NCI-H2227 (cell line): ENCODE measurements at regions not wholly inside any gene's neighbourhood (a gene's known extent, or its start where the extent isn't known, plus 50 kb on each side); places are given as distances from the start of the nearest gene placed in this dataset.

Source experiments
- DNase-seq: peaks from one replicate; lab custom pipeline; 2025; ENCODE audit not compliant: unreplicated experiment; lab: John Stamatoyannopoulos, UW

DNA sequence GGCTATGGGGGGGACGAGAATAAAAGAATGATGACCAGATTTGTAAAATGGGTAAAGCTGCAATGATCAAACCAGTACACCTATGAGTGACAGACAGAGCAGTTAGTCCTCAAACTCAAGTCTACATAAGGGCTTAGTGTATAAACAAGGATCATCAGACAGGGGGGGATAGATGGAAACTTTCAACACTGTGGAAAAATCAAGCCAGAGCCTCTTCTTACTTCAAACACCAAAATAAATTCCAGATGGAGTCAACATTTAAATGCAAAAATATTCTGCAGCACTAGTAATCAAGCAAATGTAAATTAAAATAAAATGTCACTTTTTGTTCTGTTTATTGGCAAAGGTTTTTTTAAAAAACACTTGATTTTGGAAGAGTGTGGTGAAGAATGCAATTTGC lies 205.9 kb upstream of the RGMA start:
- no peak for DNase-seq

DNA sequence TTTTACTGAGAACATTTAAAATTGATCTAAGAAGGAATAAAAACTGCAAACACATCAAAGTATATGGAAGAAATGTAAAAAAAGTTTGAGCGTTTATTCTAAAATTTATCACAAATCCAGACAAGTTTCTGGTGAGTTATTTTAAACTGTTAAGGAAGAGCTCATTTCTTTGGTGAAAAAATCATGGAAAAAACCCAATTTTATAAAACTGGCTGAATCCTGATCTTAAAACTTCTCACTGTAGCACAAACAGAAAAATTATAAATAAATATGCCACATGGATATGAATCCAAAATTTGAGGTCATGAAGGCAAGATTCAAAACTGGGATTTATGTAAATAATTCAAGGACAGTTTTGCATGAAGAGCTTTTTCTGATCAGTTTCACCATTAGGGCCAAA lies 205.1 kb upstream of the RGMA start:
- DNase-seq: no peak

DNA sequence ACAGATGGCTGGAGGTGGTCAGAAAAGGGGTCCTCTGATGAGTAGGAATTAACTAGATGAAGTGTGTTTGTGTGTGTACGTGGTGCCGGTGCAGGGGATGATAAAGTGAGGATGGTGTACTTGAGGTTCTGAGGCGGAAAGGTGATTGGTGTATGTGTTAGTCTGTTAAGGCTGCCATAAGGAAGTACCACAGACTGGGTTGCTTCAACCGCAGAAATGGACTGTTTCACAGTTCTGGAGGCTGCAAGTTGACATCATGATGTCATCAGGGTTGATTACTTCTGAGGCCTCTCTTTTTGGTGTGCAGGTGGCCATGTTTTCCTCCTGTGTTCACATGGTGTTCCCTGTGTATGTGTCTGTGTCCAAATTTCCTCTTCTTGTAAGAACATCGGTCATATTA lies 202.4 kb upstream of the RGMA start:
- no peak for DNase-seq

DNA sequence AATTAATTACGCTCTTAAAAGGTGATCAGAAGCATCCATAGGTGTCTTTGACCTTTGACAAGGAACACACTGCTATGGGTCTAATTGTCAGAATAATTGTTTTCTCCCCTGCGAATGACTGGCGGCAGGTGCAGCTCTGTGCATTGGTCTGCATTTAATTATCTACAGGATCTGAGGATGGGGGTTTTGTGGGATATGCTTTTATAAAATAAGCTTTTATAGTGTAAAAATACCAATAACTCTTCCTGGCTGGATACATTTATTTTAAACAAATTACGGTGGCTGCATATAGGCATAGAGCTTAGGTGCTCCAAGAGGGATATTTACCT lies 201.6 kb upstream of the RGMA start:
- no peak for DNase-seq

DNA sequence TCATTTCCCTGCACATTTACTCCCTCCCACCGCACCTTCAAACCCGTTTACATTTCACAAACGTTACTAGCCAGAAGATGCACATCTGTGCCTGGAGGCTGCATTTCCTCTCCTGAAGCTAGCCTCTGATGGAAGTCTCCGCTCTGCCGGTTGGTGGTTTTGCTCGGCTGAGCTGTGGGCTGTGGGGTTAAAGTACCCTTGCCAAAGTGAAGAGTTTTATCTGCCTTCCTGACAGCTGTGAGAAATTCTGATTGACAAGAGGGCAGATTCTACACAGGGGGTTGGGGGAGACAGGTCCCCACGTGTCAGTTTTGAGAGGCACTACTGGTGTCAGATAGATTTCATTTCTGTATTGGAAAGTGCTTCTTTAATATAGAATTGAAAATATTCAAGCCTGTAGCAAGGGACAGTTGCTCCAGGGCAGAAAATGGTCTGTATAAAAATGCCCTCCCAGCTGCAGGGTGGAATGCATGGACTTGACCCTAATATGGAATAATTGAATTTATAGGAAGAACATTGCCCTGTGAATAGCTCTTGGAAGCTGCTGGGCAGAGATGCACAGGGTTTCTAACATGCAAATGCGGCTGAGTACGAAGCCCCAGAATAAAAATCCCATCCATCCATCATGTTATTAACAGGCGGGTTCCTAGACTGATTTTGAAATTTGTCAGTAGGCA lies 201.1 kb upstream of the RGMA start:
- no peak for DNase-seq

DNA sequence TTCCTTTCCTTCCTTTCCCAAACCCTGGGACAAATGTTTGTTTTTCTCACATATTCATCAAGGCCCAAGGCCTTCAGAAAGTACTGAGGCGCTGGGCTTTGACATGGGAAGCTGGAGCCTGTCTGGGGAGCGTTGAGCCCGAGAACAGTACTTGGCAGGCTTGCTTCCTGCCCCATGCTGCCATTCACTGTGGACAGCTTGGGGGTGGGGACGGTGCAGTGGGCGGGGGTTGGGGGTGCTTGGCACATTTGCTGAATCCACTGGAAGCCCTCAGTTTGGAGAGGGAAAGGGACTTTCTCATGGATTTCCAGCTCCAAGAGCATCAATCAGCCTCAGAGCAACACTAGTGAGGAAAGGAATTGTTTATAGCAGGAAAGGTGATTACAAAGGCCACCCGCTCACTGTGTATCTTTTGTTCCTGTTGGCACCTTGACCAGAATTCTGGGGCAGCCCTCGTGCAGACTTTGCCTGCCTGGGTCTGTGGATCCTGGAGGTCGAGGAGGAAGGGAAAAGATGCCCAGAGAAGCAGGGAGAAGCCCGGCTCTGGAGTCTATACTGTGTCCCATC lies 199.8 kb upstream of the RGMA start:
- DNase-seq: no peak

DNA sequence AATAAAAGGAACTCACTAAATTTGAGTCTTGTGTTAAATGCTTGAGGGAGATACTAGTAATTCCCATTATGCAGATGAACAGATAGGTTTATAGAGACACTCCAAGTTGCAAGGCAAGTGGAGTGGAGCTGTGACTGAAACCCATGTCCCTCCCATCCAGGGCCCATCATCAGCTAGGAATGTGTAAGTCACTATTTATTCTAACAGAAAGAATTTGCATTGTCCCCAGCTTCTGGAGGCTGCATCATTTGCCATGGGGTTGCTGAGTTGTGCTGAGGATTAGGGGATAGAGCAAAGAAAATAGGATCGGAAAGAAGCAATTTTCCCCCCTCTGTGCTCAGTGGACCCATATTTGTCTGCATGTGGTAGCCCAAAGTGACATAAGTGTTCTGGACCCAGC lies 197.4 kb upstream of the RGMA start:
- DNase-seq: no peak

DNA sequence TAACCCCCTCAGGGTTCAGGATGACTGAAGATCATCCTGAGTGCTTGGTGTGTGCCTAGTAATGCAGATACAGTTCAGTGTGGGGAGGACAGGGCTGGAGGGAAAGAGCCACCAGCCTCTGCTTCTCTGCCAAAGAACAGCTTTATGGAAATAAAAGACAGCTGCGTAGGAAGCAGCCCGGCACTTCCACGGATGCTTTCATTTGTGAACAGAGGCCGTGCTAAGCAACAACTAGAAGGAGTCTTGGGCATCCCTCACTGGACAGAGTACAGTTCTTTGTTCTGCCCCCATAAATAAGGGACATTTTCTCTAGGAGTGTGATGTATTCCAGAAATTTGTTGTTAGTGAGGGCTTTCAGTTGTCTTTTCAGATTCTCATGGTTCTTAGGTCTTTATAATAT lies 194.8 kb upstream of the RGMA start:
- DNase-seq: no peak

DNA sequence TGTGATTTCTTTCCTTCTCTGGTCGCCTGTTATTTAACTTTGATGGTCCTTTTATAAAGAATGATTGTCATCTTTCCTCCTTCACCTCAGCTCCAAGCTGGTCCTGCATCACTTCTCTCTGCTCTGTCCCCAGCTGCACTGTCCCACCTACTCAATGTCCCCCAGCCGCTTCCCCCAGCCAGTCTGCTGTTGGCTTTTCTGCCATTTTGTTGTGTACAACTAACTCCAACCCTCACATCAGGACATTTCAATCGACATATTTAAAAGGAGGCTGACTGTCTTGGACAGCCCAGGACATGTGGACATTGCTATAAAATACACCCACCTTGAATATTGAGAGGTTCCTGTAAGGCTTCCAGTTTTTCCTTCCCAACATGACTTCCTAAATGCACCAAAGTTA lies 193.8 kb upstream of the RGMA start:
- no peak for DNase-seq

DNA sequence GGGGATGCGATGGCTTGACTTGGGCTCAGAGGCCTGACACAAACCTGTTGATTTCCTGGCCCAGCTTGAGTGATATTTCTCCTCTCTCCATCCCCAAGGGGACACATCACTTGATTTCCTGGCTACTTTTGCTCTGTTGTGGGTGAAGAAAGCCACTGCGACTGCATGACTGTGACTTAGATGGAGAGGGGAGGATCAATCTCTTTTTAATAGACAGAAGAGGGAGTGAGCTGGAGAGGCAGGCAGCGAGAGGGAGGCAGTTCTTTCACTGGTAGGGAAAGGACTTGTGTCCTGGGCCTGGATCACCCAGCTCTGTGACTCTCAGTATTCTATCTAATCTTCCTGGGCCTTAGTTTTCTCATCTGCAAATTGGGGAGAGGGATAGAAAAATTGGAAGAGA lies 189.8 kb upstream of the RGMA start:
- no peak for DNase-seq

DNA sequence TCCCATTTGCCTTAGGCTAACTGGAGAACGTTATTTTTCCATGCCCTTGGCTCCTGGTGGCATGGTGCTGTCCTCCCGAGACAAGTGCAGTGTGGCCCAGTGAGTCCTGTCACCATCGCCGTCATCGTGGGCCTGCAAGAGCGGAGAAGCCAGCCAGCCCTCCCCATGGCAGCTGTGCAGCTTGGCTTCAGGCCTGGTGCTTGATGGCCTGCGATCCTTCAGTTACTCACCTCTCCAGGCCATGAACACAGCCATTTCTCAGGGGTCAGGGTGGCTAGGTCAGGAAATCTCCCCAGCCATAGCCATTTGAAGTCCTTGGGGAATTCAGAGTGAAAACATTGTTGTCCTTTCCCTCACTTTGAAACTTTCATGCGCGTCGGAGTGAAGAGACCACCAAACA lies 189.0 kb upstream of the RGMA start:
- DNase-seq: no peak

DNA sequence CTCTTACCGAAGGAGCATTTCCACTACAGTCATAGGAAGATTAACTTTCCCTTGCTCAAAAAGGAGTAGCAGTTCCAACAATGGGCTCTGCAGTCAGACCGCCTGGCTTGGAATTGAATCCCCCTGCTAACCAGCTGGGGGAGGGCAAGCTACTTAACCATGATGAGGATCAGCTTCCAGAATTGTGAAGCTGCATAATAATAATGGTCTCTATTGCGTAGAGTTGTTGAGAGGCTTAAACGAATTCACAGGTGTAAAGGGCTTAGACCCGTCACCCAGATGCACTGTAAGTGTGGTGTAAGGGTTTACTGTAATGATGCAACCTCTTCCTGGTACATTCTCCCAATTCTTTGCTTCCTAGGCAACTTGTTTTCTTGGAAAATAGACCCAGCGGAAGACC lies 185.2 kb upstream of the RGMA start:
- no peak for DNase-seq

DNA sequence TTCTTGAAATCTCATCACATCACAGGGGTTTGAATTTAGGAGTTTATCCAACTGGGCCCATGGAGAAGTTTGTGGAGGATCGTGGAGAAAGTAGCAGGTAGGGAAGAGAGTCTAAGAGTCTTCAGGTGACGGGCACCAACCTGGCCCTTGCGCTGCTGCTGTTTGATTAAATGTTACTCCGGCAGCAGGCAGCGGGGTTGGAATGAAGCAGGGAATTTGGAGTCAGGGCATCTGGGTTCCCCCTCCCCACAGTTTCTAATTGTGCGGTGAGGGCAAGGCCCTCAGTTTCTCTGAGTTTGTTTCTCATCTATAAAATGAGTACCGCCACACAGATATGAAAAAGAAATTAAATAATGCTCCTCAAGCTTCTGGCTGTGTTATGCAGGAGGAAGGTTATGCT lies 182.9 kb upstream of the RGMA start:
- DNase-seq: no peak

DNA sequence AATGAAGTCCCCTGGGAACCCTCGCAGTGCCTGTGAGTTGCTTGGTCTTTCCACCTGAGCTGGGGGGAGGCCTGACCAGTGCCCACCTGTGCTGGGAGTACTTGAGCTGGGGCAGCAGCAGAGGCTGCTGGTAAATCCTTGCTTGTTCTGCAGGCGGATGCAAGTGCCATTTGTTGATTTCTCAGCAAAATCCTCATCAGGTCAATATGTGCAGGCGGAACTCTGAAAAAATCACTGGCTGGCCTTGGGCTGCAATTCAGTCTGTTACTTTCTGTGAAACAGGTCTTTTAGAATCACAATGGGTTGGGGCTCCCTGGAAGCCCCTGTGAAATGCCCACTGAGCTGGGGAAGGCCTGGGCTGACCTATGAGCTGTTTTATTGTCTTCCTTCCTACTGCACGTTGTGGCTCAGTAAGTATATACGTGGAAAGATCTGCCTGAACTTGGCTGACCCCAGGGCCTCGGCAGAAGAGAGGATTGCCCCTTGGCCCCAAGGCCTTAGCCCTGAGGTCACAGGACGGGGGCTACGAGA lies 182.0 kb upstream of the RGMA start:
- DNase-seq: no peak

DNA sequence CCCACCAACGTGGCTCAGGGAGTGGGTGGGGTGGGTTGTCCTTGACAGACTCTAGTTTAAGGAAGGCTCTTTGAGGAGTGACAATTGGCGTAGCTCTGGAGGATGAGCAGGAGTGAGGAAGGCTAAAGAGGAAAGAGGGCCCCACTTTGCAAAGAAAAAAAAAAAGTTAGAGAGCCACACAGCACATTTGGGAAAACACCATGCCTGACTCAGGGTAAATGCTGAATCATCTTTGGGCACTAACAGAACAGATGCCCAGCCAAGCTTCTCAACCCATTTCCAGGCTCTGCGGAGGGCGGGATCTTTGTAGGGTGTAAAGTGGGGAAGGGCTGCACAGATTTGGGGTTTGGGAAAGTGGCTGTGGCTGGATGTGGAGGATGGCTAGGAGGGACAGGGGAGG lies 179.1 kb upstream of the RGMA start:
- no peak for DNase-seq

DNA sequence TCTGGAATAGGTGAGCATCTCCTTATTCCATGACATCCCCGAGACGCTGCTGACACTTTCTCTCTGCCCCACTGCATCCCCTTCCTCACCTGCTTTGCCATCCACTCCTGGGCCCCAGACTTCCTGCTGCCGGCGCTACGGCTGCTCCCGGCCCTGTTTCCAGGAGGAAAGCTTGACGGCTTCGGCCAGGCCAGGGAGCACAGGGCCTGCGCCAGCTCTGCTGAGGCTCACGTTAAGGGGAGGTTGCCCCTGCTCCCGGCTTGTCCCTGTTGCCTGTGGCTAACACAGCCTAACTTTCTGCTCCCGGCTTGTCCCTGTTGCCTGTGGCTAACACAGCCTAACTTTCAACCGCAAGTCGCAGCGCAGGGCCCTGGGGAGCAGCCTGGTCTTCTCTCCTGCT lies 177.3 kb upstream of the RGMA start:
- no peak for DNase-seq

DNA sequence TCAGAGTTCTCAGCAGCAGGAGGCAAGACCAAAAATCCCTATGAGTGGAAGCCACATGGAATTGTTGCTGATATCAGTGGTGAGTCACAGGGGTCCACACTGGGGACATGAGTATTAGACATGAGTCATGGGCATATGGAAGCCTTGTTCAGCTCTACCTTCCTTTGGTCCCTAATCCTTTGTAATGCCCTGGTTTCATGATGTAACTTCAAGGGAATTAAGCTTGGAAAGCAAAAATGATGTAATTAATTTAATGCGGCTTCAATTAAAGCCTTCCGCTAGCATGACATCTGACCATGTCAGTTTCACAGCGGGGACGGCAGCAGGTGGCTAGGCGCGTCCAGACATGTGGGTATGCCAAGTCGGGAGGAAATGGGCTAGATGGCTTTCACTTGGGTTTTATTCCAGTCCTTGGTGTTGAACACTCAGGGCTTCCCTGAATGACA lies 176.1 kb upstream of the RGMA start:
- no peak for DNase-seq

DNA sequence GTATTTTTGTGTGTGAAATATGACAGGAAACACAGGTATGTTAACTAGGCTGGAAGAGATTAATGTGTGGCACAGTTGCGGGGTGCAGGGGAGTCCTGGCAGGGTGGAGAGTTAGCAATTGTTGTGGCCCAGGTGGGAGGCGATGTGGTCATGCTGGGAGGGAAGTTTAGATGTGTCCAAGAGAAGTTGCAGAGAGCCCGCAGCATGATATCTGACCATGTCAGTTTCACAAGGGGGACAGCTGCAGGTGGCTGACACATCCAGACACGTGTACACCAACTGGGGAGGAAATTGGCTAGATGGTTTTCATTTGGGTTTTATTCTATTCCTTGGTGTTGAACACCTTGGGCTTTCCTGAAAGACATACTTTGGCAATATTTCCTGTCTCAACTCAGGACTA lies 172.8 kb upstream of the RGMA start:
- no peak for DNase-seq

DNA sequence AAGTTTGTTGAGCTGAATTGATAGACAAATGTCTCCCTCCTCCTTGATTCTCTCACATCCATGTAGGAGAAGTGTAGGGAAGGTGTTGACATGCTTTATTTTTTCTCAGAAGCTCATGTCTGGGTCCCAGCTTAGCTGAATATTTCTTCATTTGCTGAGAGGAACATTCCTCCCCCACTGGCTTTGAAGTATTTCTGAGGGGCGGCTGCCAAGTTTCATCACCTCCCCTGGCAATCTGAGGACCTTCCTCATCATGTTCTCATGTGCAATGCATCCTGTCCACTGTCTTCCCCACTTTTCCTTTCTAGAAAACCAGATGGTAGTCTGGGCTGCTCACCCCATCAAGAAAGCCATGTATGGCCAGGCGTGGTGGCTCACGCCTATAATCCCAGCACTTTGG lies 168.9 kb upstream of the RGMA start:
- no peak for DNase-seq

DNA sequence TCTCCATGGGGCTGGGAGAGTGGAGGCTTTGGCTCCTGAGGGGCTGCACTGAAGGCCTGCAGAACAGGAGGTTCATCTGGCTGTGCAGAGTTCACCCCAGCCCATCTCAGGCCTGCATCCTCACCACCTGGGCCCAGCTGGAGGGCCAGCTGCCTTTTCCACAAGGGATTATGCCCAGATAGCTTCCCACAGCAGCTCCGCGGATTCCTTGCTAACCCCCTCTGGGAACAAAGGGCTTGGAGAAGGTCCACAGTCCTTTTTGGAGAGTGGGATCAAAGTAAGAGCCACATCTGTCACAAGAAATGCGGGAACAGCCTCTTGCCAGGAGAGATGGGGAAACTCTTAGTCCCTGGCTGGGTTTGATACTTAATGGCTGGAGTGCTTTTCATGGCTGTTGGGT lies 164.7 kb upstream of the RGMA start:
- no peak for DNase-seq

DNA sequence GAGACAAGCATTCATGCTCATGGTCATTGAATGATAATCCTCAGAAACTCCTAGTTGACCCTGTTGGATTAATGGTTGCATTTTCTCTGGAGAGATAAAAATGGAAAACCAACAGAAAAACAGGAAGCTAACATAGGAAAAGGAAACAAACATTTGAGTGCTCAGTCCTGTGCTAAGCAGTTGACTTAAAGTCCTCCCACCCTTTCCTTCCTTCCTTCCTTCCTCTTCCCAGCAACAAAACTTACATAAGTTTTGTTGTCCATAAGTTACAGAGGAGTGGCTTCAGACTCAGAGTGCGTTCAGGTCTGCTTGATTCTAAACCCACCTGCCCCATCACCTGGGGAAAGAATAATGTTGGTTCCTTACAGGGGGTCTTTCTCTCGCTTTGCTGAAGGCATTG lies 163.8 kb upstream of the RGMA start:
- no peak for DNase-seq

DNA sequence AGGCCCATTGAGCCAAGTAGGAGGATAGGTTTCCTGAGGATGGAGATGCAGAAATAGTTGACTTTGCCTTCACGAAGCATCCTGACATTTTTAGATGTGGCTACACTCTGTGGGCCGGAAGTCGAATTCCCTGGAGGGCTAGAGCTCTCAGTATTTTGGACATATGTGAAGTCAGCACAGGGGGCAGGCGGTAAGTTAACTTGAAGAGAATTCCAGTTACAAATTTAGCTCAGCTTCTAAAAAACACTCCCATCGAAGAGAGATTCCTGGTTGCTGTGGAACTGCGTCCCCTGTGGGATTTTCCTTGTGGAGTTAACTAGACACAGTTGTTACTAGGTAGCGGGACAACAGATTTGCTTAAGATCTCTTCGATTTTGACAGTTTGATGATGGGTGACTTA lies 161.9 kb upstream of the RGMA start:
- DNase-seq: no peak

DNA sequence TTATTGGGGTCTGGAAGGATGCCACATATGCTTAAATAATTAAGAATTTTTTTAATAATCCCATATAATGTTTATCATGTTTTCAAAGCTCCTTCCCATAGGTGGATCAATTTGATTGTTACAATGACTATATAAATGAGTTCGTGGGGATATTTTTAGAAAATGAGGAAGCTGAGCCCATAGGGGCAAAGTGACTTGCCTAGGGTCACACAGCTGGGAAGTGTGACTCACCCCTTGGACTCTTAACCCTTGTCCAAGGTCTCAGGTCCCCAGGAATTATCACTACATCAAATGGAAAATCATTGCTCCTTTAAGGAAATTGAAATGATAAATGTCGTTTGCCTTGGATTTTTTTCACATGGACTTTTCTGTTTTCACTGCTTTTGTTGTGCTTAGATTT lies 161.2 kb upstream of the RGMA start:
- no peak for DNase-seq
